ENCODE measurements at regions not wholly inside any gene's neighbourhood (a gene's known extent, or its start where the extent isn't known, plus 50 kb on each side); places are given as distances from the start of the nearest gene placed in this dataset.
"Not testable (repeated sequence)": the region's sequence is repeated elsewhere in the genome, so short reads cannot be mapped to it uniquely, and the experiment has no call there.

DNA sequence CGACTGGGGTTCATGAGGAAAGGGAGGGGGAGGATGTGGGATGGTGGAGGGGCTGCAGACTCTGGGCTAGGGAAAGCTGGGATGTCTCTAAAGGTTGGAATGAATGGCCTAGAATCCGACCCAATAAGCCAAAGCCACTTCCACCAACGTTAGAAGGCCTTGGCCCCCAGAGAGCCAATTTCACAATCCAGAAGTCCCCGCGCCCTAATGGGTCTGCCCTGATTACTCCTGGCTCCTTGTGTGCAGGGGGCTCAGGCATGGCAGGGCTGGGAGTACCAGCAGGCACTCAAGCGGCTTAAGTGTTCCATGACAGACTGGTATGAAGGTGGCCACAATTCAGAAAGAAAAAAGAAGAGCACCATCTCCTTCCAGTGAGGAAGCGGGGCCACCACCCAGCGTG, 261.6 kb downstream of the OR4F29 start:
- TF ChIP-seq, protein P1, sequence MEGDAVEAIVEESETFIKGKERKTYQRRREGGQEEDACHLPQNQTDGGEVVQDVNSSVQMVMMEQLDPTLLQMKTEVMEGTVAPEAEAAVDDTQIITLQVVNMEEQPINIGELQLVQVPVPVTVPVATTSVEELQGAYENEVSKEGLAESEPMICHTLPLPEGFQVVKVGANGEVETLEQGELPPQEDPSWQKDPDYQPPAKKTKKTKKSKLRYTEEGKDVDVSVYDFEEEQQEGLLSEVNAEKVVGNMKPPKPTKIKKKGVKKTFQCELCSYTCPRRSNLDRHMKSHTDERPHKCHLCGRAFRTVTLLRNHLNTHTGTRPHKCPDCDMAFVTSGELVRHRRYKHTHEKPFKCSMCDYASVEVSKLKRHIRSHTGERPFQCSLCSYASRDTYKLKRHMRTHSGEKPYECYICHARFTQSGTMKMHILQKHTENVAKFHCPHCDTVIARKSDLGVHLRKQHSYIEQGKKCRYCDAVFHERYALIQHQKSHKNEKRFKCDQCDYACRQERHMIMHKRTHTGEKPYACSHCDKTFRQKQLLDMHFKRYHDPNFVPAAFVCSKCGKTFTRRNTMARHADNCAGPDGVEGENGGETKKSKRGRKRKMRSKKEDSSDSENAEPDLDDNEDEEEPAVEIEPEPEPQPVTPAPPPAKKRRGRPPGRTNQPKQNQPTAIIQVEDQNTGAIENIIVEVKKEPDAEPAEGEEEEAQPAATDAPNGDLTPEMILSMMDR (IDR thresholded peaks at IDR 0.05) = not testable (repeated sequence)
- TF ChIP-seq POLR2A (IDR thresholded peaks at IDR 0.05) = not testable (repeated sequence)
